IgD-negative memory B cell (primary cell): ENCODE measurements at regions not wholly inside any gene's neighbourhood (a gene's known extent, or its start where the extent isn't known, plus 50 kb on each side); places are given as distances from the start of the nearest gene placed in this dataset.
"Not testable (repeated sequence)": the region's sequence is repeated elsewhere in the genome, so short reads cannot be mapped to it uniquely, and the experiment has no call there.

ENCODE experiments used
- H3K27ac Mint-ChIP-seq, 3 donors: one replicate each; pipeline ENCODE4 v1.8.0; 2020 to 2022; ENCODE audit warnings: mild to moderate bottlenecking in 3 of 3, mixed read lengths in 3 of 3, moderate library complexity in 1 of 3
- H3K27me3 Mint-ChIP-seq: one replicate; pipeline ENCODE4 v1.8.0; 2021; ENCODE audit warnings: mixed read lengths
- H3K36me3 Mint-ChIP-seq: one replicate; pipeline ENCODE4 v1.8.0; 2020; ENCODE audit warnings: mild to moderate bottlenecking, mixed read lengths
- H3K4me1 Mint-ChIP-seq, 3 donors: one replicate each; pipeline ENCODE4 v1.8.0; 2020 to 2022; ENCODE audit warnings: mixed read lengths in 3 of 3, mild to moderate bottlenecking in 1 of 3
- H3K4me3 Mint-ChIP-seq, 4 donors: one replicate each; pipeline ENCODE4 v1.8.0; 2020 to 2022; ENCODE audit warnings: mild to moderate bottlenecking in 4 of 4, mixed read lengths in 4 of 4, moderate library complexity in 3 of 4
- H3K9me3 Mint-ChIP-seq, 3 donors: one replicate each; pipeline ENCODE4 v1.8.0; 2020 to 2021; ENCODE audit warnings: mixed read lengths in 3 of 3, mild to moderate bottlenecking in 1 of 3

DNA sequence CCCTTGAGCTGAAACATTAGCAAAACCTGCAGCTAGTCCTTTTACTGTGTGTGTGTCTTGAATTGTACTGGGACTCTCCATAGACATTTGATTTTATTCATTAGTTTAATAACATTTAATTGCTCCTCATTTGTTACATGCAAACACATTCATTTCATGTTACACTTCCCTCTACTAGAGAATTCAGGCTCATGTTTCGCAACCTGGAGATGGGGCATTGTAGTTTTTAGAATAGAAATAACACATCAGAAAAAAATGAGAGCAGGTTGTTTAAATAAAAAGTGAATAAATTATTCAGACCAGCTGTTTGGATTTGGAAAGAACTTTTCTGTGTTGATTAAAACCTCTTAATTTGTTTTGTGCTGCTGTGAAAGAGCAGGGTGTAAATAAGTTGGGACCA is 243.9 kb downstream of the ETV1 start:
- Mint-ChIP-seq H3K4me1 (no peaks in the 10 kb centered on the region), H3K27ac (no peak overlapping the region), H3K9me3 (no peaks in the 10 kb centered on the region), H3K4me3 (no peak overlapping the region), H3K27me3 (peaks cover 2% of the 10 kb centered on the region), H3K36me3 (no peaks in the 10 kb centered on the region)

- H3K4me3 Mint-ChIP-seq = no peak overlapping the region
- no peaks in the 10 kb centered on the region for H3K4me1 Mint-ChIP-seq
- peaks cover 0 to 7% (median 0%) of the 10 kb centered on the region in 3 donors for H3K9me3 Mint-ChIP-seq
- H3K36me3 Mint-ChIP-seq = no peaks in the 10 kb centered on the region
- no peak overlapping the region for H3K27ac Mint-ChIP-seq
- H3K27me3 Mint-ChIP-seq = no peaks in the 10 kb centered on the region
These were observed 240.5 kb downstream of the ETV1 start for GRCh38 chr7:13748998-13749397.

DNA sequence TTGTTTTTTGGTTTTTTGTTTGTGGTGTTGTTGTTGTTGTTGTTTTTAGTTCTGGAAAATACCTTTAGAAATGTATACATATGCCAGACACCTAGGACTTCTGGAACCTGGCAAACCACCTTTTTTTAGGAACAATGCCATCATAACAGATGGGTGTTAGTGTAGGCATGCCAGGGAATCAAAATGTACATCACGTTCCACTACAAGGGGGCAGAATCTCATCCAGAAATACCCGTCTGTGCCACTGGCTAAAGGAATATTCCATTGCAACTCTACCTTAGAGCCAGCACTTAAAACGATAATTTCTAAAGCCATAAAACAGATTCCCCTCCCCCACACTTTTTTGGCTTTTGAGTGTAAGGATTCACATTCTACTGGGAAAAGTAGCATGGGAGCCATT is 239.8 kb downstream of the ETV1 start:
- Mint-ChIP-seq H3K27me3 (no peaks in the 10 kb centered on the region), H3K4me1 (no peaks in the 10 kb centered on the region), H3K27ac (no peak overlapping the region), H3K4me3 (no peak overlapping the region), H3K9me3 (peaks cover 0 to 7% (median 0%) of the 10 kb centered on the region in 3 donors), H3K36me3 (no peaks in the 10 kb centered on the region)

GRCh38 chr7:13751766-13752165 is 237.7 kb downstream of the ETV1 start:
- H3K4me1 Mint-ChIP-seq = no peaks in the 10 kb centered on the region
- H3K36me3 Mint-ChIP-seq = no peaks in the 10 kb centered on the region
- H3K27ac Mint-ChIP-seq = no peak overlapping the region
- H3K9me3 Mint-ChIP-seq = peaks cover 0 to 7% (median 0%) of the 10 kb centered on the region in 3 donors
- H3K27me3 Mint-ChIP-seq = no peaks in the 10 kb centered on the region
- no peak overlapping the region for H3K4me3 Mint-ChIP-seq

DNA sequence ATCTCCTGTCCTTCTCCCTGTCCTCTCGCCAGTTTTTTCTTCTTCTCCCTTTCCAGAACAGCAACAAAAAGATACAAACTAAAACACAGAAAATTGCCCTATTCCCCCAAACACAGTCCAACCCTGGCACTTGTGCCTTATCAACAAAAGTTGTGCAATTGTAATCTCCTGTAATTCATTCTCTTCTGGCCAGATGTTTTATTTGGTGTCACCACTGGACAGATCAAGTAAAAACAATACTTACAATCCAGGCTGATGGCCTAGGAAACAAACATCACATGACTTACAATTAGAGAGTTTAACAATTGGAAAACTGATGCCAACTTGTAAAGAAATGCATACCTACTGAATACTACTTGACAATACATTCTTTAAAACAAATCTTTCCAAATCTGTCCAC is 231.6 kb downstream of the ETV1 start:
- H3K4me3 Mint-ChIP-seq = no peak overlapping the region
- H3K9me3 Mint-ChIP-seq = peaks cover 0 to 6% (median 0%) of the 10 kb centered on the region in 3 donors
- no peaks in the 10 kb centered on the region for H3K36me3 Mint-ChIP-seq
- no peaks in the 10 kb centered on the region for H3K4me1 Mint-ChIP-seq
- H3K27me3 Mint-ChIP-seq = no peaks in the 10 kb centered on the region
- H3K27ac Mint-ChIP-seq = no peak overlapping the region

GRCh38 chr7:13765853-13766252 is 223.6 kb downstream of the ETV1 start:
- H3K27ac Mint-ChIP-seq, H3K27me3 Mint-ChIP-seq, H3K36me3 Mint-ChIP-seq, H3K4me3 Mint-ChIP-seq, H3K9me3 Mint-ChIP-seq, H3K4me1 Mint-ChIP-seq: not testable (repeated sequence)

- no peak overlapping the region for H3K27ac Mint-ChIP-seq
- no peaks in the 10 kb centered on the region for H3K27me3 Mint-ChIP-seq
- H3K36me3 Mint-ChIP-seq = peaks cover 4% of the 10 kb centered on the region
- no peaks in the 10 kb centered on the region for H3K4me1 Mint-ChIP-seq
- peaks cover 0 to 6% (median 1%) of the 10 kb centered on the region in 3 donors for H3K9me3 Mint-ChIP-seq
- H3K4me3 Mint-ChIP-seq = no peak overlapping the region
These were observed 219.2 kb downstream of the ETV1 start for GRCh38 chr7:13770305-13770704.

DNA sequence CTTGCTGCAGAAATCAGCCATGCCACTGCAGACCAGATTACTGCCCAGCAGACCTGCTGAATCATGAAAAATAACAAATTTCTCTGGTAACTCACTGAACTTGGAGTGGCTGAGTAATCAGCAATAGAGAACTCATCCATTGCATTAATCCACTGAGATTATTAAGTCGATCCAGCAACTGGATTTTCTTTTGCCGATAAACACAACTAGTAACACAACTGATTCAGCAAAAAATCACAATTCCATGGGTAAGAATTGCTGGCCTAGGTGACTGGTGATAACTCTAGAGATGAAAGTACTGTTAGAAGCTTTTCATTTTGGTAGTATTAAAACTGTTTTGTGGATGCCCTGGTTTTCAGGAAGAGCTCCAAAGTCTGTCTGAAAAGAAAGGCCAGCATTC is 214.5 kb downstream of the ETV1 start:
- H3K4me3 Mint-ChIP-seq = no peak overlapping the region
- peaks cover 1 to 6% (median 2%) of the 10 kb centered on the region in 3 donors for H3K9me3 Mint-ChIP-seq
- H3K36me3 Mint-ChIP-seq = no peaks in the 10 kb centered on the region
- no peaks in the 10 kb centered on the region for H3K4me1 Mint-ChIP-seq
- H3K27me3 Mint-ChIP-seq = no peaks in the 10 kb centered on the region
- no peak overlapping the region for H3K27ac Mint-ChIP-seq

- peaks cover 1 to 6% (median 2%) of the 10 kb centered on the region in 3 donors for H3K9me3 Mint-ChIP-seq
- no peak overlapping the region for H3K4me3 Mint-ChIP-seq
- no peaks in the 10 kb centered on the region for H3K27me3 Mint-ChIP-seq
- no peak overlapping the region for H3K27ac Mint-ChIP-seq
- no peaks in the 10 kb centered on the region for H3K4me1 Mint-ChIP-seq
- no peaks in the 10 kb centered on the region for H3K36me3 Mint-ChIP-seq
These were observed 212.2 kb downstream of the ETV1 start for GRCh38 chr7:13777242-13777641.

- H3K4me3 Mint-ChIP-seq = no peak overlapping the region
- peaks cover 1 to 5% (median 2%) of the 10 kb centered on the region in 3 donors for H3K9me3 Mint-ChIP-seq
- no peaks in the 10 kb centered on the region for H3K36me3 Mint-ChIP-seq
- H3K27ac Mint-ChIP-seq = no peak overlapping the region
- no peaks in the 10 kb centered on the region for H3K4me1 Mint-ChIP-seq
- H3K27me3 Mint-ChIP-seq = no peaks in the 10 kb centered on the region
These were observed 210.5 kb downstream of the ETV1 start for GRCh38 chr7:13778967-13779366.

GRCh38 chr7:13790611-13791010 is 198.9 kb downstream of the ETV1 start:
- no peak overlapping the region for H3K4me3 Mint-ChIP-seq
- no peaks in the 10 kb centered on the region for H3K9me3 Mint-ChIP-seq
- H3K4me1 Mint-ChIP-seq = no peaks in the 10 kb centered on the region
- no peaks in the 10 kb centered on the region for H3K36me3 Mint-ChIP-seq
- H3K27me3 Mint-ChIP-seq = no peaks in the 10 kb centered on the region
- H3K27ac Mint-ChIP-seq = no peak overlapping the region

- Mint-ChIP-seq H3K27me3 (no peaks in the 10 kb centered on the region), H3K36me3 (no peaks in the 10 kb centered on the region), H3K4me1 (no peaks in the 10 kb centered on the region), H3K9me3 (peaks cover 0 to under 1% (median 0%) of the 10 kb centered on the region in 3 donors), H3K27ac (no peak overlapping the region), H3K4me3 (no peak overlapping the region)
These were observed 197.3 kb downstream of the ETV1 start for GRCh38 chr7:13792208-13792607.

DNA sequence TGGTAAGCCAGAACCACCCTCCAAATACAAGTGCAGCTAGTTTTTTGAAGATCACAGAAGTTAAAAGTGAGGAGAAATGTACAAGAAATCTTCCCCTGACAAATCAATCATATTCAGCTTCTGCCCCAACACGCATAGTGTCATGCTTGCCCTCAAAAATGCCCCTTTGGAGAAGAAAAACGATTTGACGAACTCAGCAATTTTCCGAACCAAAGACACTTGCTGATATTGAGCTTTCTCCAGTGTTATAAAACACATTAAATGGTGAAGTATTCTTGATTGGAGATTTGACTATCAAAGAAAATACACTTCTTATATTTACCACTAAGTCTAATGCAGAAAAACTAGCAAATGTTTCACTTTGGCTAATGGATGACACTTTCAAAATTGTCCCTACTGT is 195.5 kb downstream of the ETV1 start:
- Mint-ChIP-seq H3K27me3 (no peaks in the 10 kb centered on the region), H3K36me3 (no peaks in the 10 kb centered on the region), H3K4me1 (no peaks in the 10 kb centered on the region), H3K27ac (no peak overlapping the region), H3K9me3 (peaks cover 0 to 13% (median 0%) of the 10 kb centered on the region in 3 donors), H3K4me3 (no peak overlapping the region)

DNA sequence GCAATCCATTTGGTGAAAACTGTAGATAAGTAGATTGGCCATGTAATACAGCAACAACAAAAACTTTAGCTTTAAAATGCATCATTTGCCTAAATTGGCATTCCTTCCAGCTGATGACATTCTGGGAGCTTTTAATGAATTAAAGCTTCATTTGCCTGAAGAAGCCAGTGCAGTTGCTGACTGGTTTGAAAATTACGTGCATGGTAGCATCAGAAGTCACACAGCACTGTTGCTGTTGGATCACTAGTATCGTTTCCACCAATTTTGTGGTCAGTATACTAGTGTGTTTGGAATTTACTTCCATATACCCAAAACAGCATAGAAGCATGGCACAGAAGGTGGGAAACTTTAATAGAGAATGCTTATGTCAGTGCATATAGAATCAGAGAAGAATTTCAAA is 194.9 kb downstream of the ETV1 start:
- H3K27ac Mint-ChIP-seq = no peak overlapping the region
- no peaks in the 10 kb centered on the region for H3K36me3 Mint-ChIP-seq
- H3K4me3 Mint-ChIP-seq = no peak overlapping the region
- H3K27me3 Mint-ChIP-seq = peaks cover 2% of the 10 kb centered on the region
- H3K4me1 Mint-ChIP-seq = no peaks in the 10 kb centered on the region
- H3K9me3 Mint-ChIP-seq = peaks cover 0 to 13% (median 0%) of the 10 kb centered on the region in 3 donors

GRCh38 chr7:13797545-13797944 is 191.9 kb downstream of the ETV1 start:
- H3K4me1 Mint-ChIP-seq = no peaks in the 10 kb centered on the region

DNA sequence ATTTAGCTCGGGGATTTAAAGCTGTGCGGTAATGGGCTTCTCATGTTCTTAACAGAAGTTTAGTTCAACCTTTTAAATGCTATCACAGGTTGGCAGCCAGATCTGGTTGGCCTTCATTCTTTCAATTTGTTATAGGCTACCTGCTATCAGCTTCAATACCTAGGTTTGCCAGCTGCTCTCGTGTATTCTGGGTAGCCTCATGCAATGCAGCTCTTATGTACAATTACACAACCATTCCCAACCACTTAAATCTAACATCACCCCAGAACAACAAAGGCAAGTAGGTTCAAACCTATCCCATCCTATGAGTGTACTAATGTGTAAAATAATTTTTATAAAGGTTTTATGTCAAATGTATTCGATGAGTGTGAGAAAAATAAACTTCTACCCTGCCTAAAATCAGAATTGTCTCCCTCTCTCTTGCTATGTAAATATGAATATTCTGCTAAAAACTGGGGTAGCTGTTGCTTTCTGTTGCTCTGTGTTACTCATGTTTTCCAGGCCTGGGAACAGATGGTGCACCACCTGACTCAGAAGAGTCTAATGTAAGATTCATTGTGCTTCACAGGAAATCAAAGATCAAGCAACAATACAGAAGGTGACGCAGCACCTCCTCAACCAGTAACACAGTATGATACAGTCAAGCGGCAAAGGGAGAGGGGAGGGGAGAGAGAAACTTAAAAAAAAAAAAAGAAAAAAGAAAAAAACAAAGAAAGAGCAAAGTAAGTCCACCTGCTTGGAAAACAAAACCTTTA is 188.6 kb downstream of the ETV1 start:
- Mint-ChIP-seq H3K27me3 (peaks cover 2% of the 10 kb centered on the region), H3K4me1 (no peaks in the 10 kb centered on the region), H3K4me3 (no peak overlapping the region), H3K27ac (no peak overlapping the region), H3K36me3 (no peaks in the 10 kb centered on the region), H3K9me3 (peaks cover 0 to 13% (median under 1%) of the 10 kb centered on the region in 3 donors)

More at GRCh38 chr7:13797545-13797944, 191.9 kb downstream of the ETV1 start:
- Mint-ChIP-seq H3K27me3 (peaks cover 2% of the 10 kb centered on the region), H3K36me3 (no peaks in the 10 kb centered on the region), H3K27ac (no peak overlapping the region), H3K4me3 (no peak overlapping the region), H3K9me3 (peaks cover 0 to 13% (median 0%) of the 10 kb centered on the region in 3 donors)
